ENCODE measurements at regions not wholly inside any gene's neighbourhood (a gene's known extent, or its start where the extent isn't known, plus 50 kb on each side); places are given as distances from the start of the nearest gene placed in this dataset.

DNA sequence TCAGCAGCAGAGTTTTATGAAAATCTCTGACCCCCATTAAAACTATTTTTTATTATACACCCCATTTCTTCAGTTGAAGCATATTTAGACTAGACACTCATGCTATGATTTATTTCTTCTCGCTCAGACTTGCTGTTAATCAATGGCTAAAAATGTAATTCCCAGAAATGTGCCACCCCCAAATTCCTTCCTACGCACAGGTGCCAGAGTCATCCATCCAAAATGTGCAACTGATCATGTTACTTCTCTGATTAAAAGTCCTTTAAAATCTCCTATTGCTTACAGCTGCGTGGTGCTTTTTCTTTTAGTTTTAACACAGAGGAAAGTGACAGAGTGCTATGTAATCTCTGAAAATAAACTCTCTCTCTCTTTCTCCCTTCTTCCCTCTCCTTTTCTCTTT lies 954.4 kb downstream of the NCAM2 start:
- Mint-ChIP-seq H3K27me3 (ENCODE audit: insufficient read depth, low read depth) (no peaks in the 10 kb centered on the region), H3K9me3 (no peaks in the 10 kb centered on the region), H3K36me3 (no peaks in the 10 kb centered on the region), H3K27ac (no peak overlapping the region), H3K4me1 (no peaks in the 10 kb centered on the region), H3K4me3 (no peak overlapping the region)
- Histone ChIP-seq H3K4me3 (no peak overlapping the region), H3F3A (ENCODE audit: low read depth) (no peaks in the 10 kb centered on the region), H3K79me2 (ENCODE audit: low read depth) (no peaks in the 10 kb centered on the region), H3K4me1 (no peaks in the 10 kb centered on the region), H3K4me2 (no peak overlapping the region), H3K36me3 (no peaks in the 10 kb centered on the region), H3K27ac (no peak overlapping the region), H3K9me3 (ENCODE audit: low read depth) (no peaks in the 10 kb centered on the region), H2AFZ (replicated peaks) (no peak overlapping the region), H3K9ac (no peak overlapping the region), H3K27me3 (no peaks in the 10 kb centered on the region), H4K20me1 (ENCODE audit: low read depth) (no peaks in the 10 kb centered on the region)
- DNase-seq (ENCODE audit: low spot score): no peak
- TF ChIP-seq EZH2 (IDR thresholded peaks at IDR 0.05) (no peak), EZH2phosphoT487 (IDR thresholded peaks at IDR 0.05) (no peak)
- TF ChIP-seq, protein P1, sequence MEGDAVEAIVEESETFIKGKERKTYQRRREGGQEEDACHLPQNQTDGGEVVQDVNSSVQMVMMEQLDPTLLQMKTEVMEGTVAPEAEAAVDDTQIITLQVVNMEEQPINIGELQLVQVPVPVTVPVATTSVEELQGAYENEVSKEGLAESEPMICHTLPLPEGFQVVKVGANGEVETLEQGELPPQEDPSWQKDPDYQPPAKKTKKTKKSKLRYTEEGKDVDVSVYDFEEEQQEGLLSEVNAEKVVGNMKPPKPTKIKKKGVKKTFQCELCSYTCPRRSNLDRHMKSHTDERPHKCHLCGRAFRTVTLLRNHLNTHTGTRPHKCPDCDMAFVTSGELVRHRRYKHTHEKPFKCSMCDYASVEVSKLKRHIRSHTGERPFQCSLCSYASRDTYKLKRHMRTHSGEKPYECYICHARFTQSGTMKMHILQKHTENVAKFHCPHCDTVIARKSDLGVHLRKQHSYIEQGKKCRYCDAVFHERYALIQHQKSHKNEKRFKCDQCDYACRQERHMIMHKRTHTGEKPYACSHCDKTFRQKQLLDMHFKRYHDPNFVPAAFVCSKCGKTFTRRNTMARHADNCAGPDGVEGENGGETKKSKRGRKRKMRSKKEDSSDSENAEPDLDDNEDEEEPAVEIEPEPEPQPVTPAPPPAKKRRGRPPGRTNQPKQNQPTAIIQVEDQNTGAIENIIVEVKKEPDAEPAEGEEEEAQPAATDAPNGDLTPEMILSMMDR (IDR thresholded peaks at IDR 0.05): no peak

DNA sequence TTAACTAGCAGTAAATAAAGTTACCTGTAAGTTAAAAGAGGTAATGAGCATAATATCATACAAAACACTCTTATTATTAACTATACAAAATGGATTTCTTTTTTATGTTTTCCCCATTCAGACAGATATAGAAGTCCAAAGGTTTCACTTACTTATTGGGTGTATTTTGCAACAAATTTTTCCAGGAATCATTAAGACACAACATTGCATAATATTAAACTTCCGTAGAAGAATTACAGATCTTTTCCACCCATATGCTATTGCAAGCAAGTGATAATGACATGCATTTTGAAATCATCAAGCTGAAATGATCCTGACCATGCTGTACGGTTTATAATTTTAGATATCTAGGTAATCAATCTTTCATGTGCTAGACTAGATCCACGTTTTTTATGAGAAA lies 957.0 kb downstream of the NCAM2 start:
- no peak overlapping the region for H3K4me3 Mint-ChIP-seq
- H3K4me3 ChIP-seq: no peak overlapping the region

DNA sequence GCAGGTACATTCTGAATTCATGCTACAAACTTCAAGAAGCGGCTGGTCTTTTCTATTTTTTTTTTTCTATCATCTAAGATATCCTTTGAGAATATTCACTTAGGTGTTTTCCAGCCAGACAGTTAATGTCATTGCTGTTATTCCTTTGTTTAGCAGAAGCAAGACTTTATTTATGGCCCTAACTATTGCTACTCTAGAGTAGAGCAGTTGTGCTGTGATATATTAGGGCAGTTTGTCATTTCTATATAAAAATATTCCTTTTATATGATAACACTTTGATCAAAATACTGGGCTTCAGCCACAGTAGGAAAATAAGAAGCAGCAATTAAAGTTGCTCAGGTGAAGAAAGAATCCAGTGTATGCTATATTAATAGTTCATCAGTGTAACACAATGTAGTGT lies 959.3 kb downstream of the NCAM2 start:
- H4K20me1 ChIP-seq (ENCODE audit: low read depth): no peaks in the 10 kb centered on the region
- no peak for DNase-seq (ENCODE audit: low spot score)
- TF ChIP-seq EZH2phosphoT487 (IDR thresholded peaks at IDR 0.05) (no peak), EZH2 (IDR thresholded peaks at IDR 0.05) (no peak)
- TF ChIP-seq, protein P1 (IDR thresholded peaks at IDR 0.05): no peak
- H3F3A ChIP-seq (ENCODE audit: low read depth): no peaks in the 10 kb centered on the region
- no peaks in the 10 kb centered on the region for H3K9me3 ChIP-seq (ENCODE audit: low read depth)
- no peaks in the 10 kb centered on the region for H3K27me3 ChIP-seq
- no peaks in the 10 kb centered on the region for H3K4me1 ChIP-seq
- H3K79me2 ChIP-seq (ENCODE audit: low read depth): no peaks in the 10 kb centered on the region
- Mint-ChIP-seq H3K27ac (no peak overlapping the region), H3K9me3 (no peaks in the 10 kb centered on the region), H3K4me1 (no peaks in the 10 kb centered on the region), H3K27me3 (ENCODE audit: insufficient read depth, low read depth) (no peaks in the 10 kb centered on the region), H3K4me3 (no peak overlapping the region), H3K36me3 (no peaks in the 10 kb centered on the region)
- no peak overlapping the region for H3K27ac ChIP-seq
- no peak overlapping the region for H3K9ac ChIP-seq
- H3K36me3 ChIP-seq: no peaks in the 10 kb centered on the region
- no peak overlapping the region for H3K4me2 ChIP-seq
- no peak overlapping the region for H2AFZ ChIP-seq (replicated peaks)
- H3K4me3 ChIP-seq: no peak overlapping the region

More for the DNA sequence above, 957.0 kb downstream of the NCAM2 start:
- Histone ChIP-seq H3K9me3 (ENCODE audit: low read depth) (no peaks in the 10 kb centered on the region), H2AFZ (replicated peaks) (no peak overlapping the region), H3K9ac (no peak overlapping the region), H3F3A (ENCODE audit: low read depth) (no peaks in the 10 kb centered on the region), H4K20me1 (ENCODE audit: low read depth) (no peaks in the 10 kb centered on the region), H3K36me3 (no peaks in the 10 kb centered on the region), H3K79me2 (ENCODE audit: low read depth) (no peaks in the 10 kb centered on the region), H3K4me1 (no peaks in the 10 kb centered on the region), H3K27me3 (no peaks in the 10 kb centered on the region), H3K4me2 (no peak overlapping the region), H3K27ac (no peak overlapping the region)
- DNase-seq (ENCODE audit: low spot score): no peak
- Mint-ChIP-seq H3K27ac (no peak overlapping the region), H3K9me3 (no peaks in the 10 kb centered on the region), H3K4me1 (no peaks in the 10 kb centered on the region), H3K27me3 (ENCODE audit: insufficient read depth, low read depth) (no peaks in the 10 kb centered on the region), H3K36me3 (no peaks in the 10 kb centered on the region)
- no peak for TF ChIP-seq EZH2 (IDR thresholded peaks at IDR 0.05)
- no peak for TF ChIP-seq EZH2phosphoT487 (IDR thresholded peaks at IDR 0.05)
- TF ChIP-seq, protein P1 (IDR thresholded peaks at IDR 0.05): no peak

Measured in neural progenitor cell (in vitro differentiated cells).